GM18505 (cell line): ENCODE measurements at regions not wholly inside any gene's neighbourhood (a gene's known extent, or its start where the extent isn't known, plus 50 kb on each side); places are given as distances from the start of the nearest gene placed in this dataset.

Experiments used
- ATAC-seq: cut with Tn5 transposase; IDR thresholded peaks from one replicate; pipeline ENCODE4 v1.9.1; 2021; ENCODE audit not compliant: unreplicated experiment
- POLR2A ChIP-seq: IDR thresholded peaks from 4 replicates; pipeline ENCODE4 v1.6.1; 2011; ENCODE audit warnings: borderline replicate concordance; ENCODE audit not compliant: insufficient read depth, insufficient read length; ENCODE audit errors: extremely low read depth

- ATAC-seq = peak; percentile 89
- TF ChIP-seq POLR2A = no peak
Measured at GRCh38 chr5:168174376-168174775, 117.1 kb upstream of the WWC1 start.

- peak; percentile 46 for ATAC-seq
- TF ChIP-seq POLR2A = no peak
Measured at GRCh38 chr5:168176251-168176650, 115.2 kb upstream of the WWC1 start.

- no peak for ATAC-seq
- no peak for TF ChIP-seq POLR2A
Measured at GRCh38 chr5:168176941-168177340, 114.5 kb upstream of the WWC1 start.

- ATAC-seq = no peak
- no peak for TF ChIP-seq POLR2A
Measured at GRCh38 chr5:168177831-168178450, 113.5 kb upstream of the WWC1 start.

- no peak for ATAC-seq
- no peak for TF ChIP-seq POLR2A
Measured at GRCh38 chr5:168179192-168179593, 112.3 kb upstream of the WWC1 start.

GRCh38 chr5:168182269-168182668, 109.2 kb upstream of the WWC1 start:
- no peak for ATAC-seq
- no peak for TF ChIP-seq POLR2A

- peak; percentile 73 for ATAC-seq
- no peak for TF ChIP-seq POLR2A
Measured at GRCh38 chr5:168184103-168184502, 107.3 kb upstream of the WWC1 start.

GRCh38 chr5:168186289-168187074, 105.0 kb upstream of the WWC1 start:
- no peak for TF ChIP-seq POLR2A
- no peak for ATAC-seq

- TF ChIP-seq POLR2A = no peak
- ATAC-seq = no peak
Measured at GRCh38 chr5:168187614-168188013, 103.8 kb upstream of the WWC1 start.

GRCh38 chr5:168188182-168188581, 103.3 kb upstream of the WWC1 start:
- ATAC-seq = no peak
- no peak for TF ChIP-seq POLR2A

- TF ChIP-seq POLR2A = no peak
- ATAC-seq = no peak
Measured at GRCh38 chr5:168192120-168192519, 99.3 kb upstream of the WWC1 start.

- TF ChIP-seq POLR2A = no peak
- no peak for ATAC-seq
Measured at GRCh38 chr5:168193493-168194250, 97.8 kb upstream of the WWC1 start.

- no peak for ATAC-seq
- TF ChIP-seq POLR2A = no peak
Measured at GRCh38 chr5:168195110-168195509, 96.3 kb upstream of the WWC1 start.
